22Rv1 (cell line): ENCODE measurements at regions not wholly inside any gene's neighbourhood (a gene's known extent, or its start where the extent isn't known, plus 50 kb on each side); places are given as distances from the start of the nearest gene placed in this dataset.
A peak's percentile ranks its signal among the peaks of the same experiment; 100 is the strongest.

Source experiments
- H3K27ac ChIP-seq: fragments of 450-650 bp; 2 replicates; pipeline ENCODE4 v1.5.1; 2017
- ZFX ChIP-seq: fragments of 450-650 bp; IDR thresholded peaks from 2 replicates; pipeline ENCODE4 v1.6.1; 2017; ENCODE audit warnings: antibody characterized with exemption, borderline replicate concordance
- TF ChIP-seq, protein P1 (sequence below): fragments of 450-650 bp; IDR thresholded peaks from 2 replicates; pipeline ENCODE4 v1.5.1; 2017; ENCODE audit warnings: mild to moderate bottlenecking

DNA sequence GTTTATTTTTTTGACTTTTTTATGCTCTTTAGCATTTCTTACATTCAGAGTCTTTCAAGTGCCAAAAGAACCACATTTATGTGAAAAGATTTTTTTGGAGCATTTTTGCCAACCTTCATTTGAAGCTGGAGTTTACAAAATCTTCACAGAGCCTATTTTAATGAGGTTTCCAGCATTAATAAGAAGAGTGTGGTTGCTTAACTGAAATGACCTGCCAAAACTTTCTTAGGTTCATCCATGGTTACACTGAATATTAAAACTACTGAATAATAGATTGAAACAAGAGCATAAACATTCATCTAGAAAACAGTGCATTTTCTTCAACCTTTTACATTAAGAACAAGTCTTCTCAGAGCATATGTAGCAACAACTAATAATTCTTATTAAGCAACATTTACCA lies 672.3 kb upstream of the CXADR start:
- H3K27ac ChIP-seq = no peak overlapping the region
- TF ChIP-seq, protein P1, sequence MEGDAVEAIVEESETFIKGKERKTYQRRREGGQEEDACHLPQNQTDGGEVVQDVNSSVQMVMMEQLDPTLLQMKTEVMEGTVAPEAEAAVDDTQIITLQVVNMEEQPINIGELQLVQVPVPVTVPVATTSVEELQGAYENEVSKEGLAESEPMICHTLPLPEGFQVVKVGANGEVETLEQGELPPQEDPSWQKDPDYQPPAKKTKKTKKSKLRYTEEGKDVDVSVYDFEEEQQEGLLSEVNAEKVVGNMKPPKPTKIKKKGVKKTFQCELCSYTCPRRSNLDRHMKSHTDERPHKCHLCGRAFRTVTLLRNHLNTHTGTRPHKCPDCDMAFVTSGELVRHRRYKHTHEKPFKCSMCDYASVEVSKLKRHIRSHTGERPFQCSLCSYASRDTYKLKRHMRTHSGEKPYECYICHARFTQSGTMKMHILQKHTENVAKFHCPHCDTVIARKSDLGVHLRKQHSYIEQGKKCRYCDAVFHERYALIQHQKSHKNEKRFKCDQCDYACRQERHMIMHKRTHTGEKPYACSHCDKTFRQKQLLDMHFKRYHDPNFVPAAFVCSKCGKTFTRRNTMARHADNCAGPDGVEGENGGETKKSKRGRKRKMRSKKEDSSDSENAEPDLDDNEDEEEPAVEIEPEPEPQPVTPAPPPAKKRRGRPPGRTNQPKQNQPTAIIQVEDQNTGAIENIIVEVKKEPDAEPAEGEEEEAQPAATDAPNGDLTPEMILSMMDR = no peak
- no peak for TF ChIP-seq ZFX

DNA sequence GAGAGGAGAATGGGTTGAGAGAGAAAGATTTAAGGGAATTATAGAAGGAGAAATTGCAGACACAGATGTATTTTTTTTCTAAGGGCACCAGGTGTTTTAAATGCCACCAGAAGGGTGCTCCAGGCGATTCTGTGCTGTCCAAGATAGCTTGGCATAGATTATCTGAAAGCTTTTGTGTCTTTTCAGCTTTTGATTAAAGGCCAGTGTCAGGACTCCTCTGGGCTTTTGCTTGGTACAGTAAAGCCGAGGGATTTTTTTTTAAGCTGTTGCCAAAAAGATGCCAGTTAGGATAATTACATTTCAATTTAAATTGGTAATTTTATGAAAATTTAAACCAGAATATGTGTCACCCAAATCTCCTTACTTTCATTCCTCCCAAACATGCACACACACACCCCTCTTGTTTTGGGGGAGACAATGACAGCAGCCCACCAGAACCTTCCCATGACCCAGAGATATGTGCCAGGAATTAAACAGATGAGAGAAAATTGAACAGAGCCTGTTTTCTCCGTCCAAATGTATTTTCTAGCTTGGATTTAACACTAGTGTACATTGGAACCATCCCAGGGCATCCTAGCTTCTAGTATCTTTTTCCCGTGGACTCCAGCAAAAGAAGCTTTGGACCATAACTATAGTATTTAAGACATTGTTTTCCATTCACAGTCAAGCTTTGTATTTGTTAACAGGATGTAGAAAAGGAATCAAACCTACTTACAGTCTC lies 670.7 kb upstream of the CXADR start:
- no peak overlapping the region for H3K27ac ChIP-seq
- TF ChIP-seq ZFX = no peak
- TF ChIP-seq, protein P1 = no peak

DNA sequence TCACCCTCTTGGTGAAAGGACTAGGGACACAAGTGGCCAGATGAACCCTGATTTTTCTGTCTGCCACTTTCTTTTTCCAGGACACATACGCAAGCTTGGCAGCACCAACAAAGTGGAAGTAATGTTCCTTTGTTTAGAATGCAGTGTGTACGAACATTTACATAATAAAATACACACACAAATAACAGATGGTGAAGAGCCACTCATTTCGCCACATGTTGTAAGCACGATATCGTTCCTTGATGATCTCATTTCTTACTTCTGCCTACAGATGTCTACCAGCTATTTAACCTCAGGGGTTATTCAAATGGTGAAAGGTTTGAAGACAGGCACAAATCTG lies 670.2 kb upstream of the CXADR start:
- no peak overlapping the region for H3K27ac ChIP-seq
- TF ChIP-seq ZFX = no peak
- TF ChIP-seq, protein P1 = no peak

DNA sequence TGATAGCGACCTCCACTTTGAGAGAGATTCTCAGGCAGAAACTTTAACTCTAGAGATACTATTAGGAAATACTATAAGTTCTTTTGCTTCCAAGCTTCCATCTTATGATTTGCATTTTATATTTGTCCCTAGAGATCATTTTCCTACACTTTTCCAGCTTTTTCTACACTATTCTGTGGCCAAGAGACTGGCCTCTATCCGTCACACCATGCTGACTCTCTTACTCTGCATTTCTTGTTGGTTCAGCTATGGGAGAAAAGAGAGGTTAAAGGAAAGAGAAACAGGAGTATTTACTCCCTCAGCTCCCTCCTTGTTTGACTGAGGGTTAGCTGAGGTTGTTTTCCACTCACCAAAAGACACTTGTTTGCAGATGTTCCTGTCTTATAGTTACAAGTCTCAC lies 665.6 kb upstream of the CXADR start:
- TF ChIP-seq ZFX = no peak
- TF ChIP-seq, protein P1 = no peak
- no peak overlapping the region for H3K27ac ChIP-seq

DNA sequence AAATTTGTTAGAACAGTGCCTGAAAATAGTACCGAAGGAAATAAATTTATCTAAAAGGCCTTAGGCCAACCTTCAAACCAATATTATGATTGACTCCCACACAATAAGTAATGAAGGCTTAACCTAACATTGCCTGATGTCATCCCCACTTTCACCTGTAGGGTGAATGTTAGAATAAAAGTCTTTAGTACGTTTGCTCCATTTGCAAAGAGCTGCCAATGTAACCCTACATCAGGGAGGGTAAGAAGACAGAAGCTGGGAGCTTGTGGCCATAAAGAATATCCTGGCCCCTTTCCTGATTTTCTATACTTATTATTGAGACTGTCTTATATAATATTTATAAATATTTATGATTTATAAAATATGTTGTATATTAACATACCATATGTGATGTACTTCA lies 661.8 kb upstream of the CXADR start:
- TF ChIP-seq, protein P1 = peak; percentile 13; the same call in 1 of the 2 replicates
- no peak for TF ChIP-seq ZFX
- H3K27ac ChIP-seq = no peak overlapping the region

DNA sequence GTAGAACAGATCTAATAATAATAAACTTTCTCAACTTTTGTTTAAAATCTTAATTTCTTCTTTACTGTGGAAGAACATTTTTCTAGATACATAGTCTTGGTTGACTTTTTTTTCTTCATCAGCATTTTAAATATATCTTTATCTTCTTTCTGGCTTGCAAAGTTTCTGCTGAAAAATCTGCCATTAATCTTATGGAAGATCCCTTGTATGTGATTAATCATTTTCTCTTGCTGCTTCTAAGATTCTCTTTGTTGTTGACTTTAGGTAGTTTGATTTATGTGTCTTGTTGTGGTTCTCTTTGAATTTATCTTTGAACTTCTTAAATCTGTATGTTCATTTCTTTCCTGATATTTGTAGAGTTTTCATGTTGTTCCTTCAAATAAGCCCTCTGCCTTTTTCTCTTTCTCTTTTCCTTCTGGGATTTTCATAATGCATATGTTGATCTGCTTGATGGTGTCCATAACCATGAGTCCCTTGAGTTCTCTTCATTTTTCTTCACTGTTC lies 657.6 kb upstream of the CXADR start:
- H3K27ac ChIP-seq = no peak overlapping the region
- no peak for TF ChIP-seq ZFX
- TF ChIP-seq, protein P1 = no peak

DNA sequence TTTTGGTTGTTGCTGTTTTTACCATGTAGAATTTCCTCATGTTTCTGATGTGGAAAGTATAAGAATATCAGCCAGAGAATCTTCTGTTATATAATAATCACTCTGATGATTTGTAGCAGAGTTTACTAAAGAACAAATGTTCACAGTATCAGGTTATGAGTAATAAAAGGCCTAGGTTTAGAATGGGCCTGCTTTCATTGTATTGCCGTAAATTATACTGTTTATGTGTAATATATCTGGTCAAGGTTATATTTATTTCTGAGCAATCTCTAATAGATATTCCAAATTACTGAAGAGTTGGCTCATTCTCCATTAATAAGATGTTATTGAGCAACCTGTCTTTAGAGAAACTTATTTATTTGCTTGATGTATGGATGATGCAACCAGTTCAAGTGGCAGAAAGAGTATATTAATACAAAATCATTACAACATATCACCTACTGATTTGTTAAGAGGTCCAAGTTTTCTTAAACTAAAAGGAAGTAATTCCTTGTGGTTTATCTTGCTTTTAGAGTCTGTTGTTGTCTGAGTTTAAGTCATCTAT lies 649.4 kb upstream of the CXADR start:
- no peak for TF ChIP-seq ZFX
- TF ChIP-seq, protein P1 = no peak
- no peak overlapping the region for H3K27ac ChIP-seq
